H1 (cell line): ENCODE measurements at regions not wholly inside any gene's neighbourhood (a gene's known extent, or its start where the extent isn't known, plus 50 kb on each side); places are given as distances from the start of the nearest gene placed in this dataset.

Experiments
- CHD2 ChIP-seq: IDR thresholded peaks from 2 replicates; pipeline ENCODE4 v1.6.1; 2012; ENCODE audit warnings: low read length, improper control_type of control experiment
- CREB1 ChIP-seq: IDR thresholded peaks from 2 replicates; pipeline ENCODE4 v1.6.1; 2012; ENCODE audit warnings: inconsistent platforms
- EP300 ChIP-seq, 2 experiments: IDR thresholded peaks; 1 replicate in 1 of 2; 2 replicates in 1 of 2; pipeline ENCODE4 v1.6.1; 2011 to 2012; ENCODE audit warnings: low read depth in 2 of 2, low read length in 2 of 2, mild to moderate bottlenecking in 2 of 2, borderline replicate concordance in 1 of 2, inconsistent platforms in 1 of 2, moderate library complexity in 1 of 2
- EZH2 ChIP-seq: fragments of 200-600 bp; sonication (generic); IDR thresholded peaks from 2 replicates; pipeline ENCODE4 v1.7.1; 2012; ENCODE audit warnings: low read depth, mild to moderate bottlenecking, moderate library complexity, low read length, inconsistent platforms; ENCODE audit not compliant: severe bottlenecking
- FOSL1 ChIP-seq: IDR thresholded peaks from 2 replicates; pipeline ENCODE4 v1.6.1; 2011; ENCODE audit warnings: mild to moderate bottlenecking, low read depth, low read length, moderate library complexity; ENCODE audit not compliant: insufficient read depth
- KDM5A ChIP-seq: fragments of 200-600 bp; IDR thresholded peaks from 2 replicates; pipeline ENCODE4 v1.7.1; 2012; ENCODE audit warnings: mild to moderate bottlenecking, low read length, inconsistent platforms, mixed read lengths
- PHF8 ChIP-seq: fragments of 200-600 bp; sonication (generic); conservative IDR thresholded peaks from 2 replicates; pipeline ENCODE4 v1.7.1; 2012; ENCODE audit warnings: low read depth, mild to moderate bottlenecking, inconsistent platforms, low read length, moderate library complexity
- POLR2A ChIP-seq, 2 experiments: IDR thresholded peaks; 1 replicate in 1 of 2; 2 replicates in 1 of 2; pipeline ENCODE4 v1.6.1; 2011; ENCODE audit warnings: low read depth in 2 of 2, low read length in 2 of 2, mild to moderate bottlenecking in 2 of 2; ENCODE audit errors: control extremely low read depth in 1 of 2
- TF ChIP-seq, protein P1 (sequence below), 3 experiments: IDR thresholded peaks; 1 replicate in 2 of 3; 2 replicates in 1 of 3; pipeline versions ENCODE4 v1.5.1 to v1.6.1; 2011; ENCODE audit warnings: low read length in 3 of 3, mild to moderate bottlenecking in 3 of 3, inconsistent platforms in 2 of 3, low read depth in 1 of 3, moderate library complexity in 1 of 3; ENCODE audit not compliant: insufficient read depth in 1 of 3; ENCODE audit errors: control extremely low read depth in 1 of 3

- TF ChIP-seq CREB1, result no peak
- no peak for TF ChIP-seq KDM5A
- no peak for TF ChIP-seq FOSL1
- no peak for TF ChIP-seq EP300 (IDR thresholded peaks at IDR 0.05; ENCODE audit: borderline replicate concordance in 1 of 2, low read depth in 2 of 2, low read length in 2 of 2)
- TF ChIP-seq POLR2A (IDR thresholded peaks at IDR 0.05; ENCODE audit: control extremely low read depth in 1 of 2, low read depth in 2 of 2, low read length in 2 of 2), result no peak
- no peak for TF ChIP-seq CHD2
- no peak for TF ChIP-seq EZH2
- TF ChIP-seq, protein P1, sequence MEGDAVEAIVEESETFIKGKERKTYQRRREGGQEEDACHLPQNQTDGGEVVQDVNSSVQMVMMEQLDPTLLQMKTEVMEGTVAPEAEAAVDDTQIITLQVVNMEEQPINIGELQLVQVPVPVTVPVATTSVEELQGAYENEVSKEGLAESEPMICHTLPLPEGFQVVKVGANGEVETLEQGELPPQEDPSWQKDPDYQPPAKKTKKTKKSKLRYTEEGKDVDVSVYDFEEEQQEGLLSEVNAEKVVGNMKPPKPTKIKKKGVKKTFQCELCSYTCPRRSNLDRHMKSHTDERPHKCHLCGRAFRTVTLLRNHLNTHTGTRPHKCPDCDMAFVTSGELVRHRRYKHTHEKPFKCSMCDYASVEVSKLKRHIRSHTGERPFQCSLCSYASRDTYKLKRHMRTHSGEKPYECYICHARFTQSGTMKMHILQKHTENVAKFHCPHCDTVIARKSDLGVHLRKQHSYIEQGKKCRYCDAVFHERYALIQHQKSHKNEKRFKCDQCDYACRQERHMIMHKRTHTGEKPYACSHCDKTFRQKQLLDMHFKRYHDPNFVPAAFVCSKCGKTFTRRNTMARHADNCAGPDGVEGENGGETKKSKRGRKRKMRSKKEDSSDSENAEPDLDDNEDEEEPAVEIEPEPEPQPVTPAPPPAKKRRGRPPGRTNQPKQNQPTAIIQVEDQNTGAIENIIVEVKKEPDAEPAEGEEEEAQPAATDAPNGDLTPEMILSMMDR (IDR thresholded peaks at IDR 0.05; ENCODE audit: control extremely low read depth in 1 of 3, insufficient read depth in 1 of 3, low read depth in 1 of 3, low read length in 3 of 3), result no peak
- TF ChIP-seq PHF8, result no peak
Observed at GRCh38 chr2:220046507-220046906, 419.1 kb downstream of the SLC4A3 start.
